Neural progenitor cell (in vitro differentiated cells): ENCODE measurements at regions not wholly inside any gene's neighbourhood (a gene's known extent, or its start where the extent isn't known, plus 50 kb on each side); places are given as distances from the start of the nearest gene placed in this dataset.

Experiments used
- EZH2 ChIP-seq: fragments of 200-600 bp; sonication (generic); IDR thresholded peaks from 2 replicates; pipeline ENCODE4 v1.6.1; 2017; ENCODE audit warnings: antibody characterized with exemption, mild to moderate bottlenecking, moderate library complexity
- EZH2phosphoT487 ChIP-seq: fragments of 200-600 bp; sonication (generic); IDR thresholded peaks from 2 replicates; pipeline ENCODE4 v1.6.1; 2017; ENCODE audit warnings: antibody characterized with exemption
- TF ChIP-seq, protein P1 (sequence below): fragments of 200-600 bp; sonication (generic); IDR thresholded peaks from 2 replicates; pipeline ENCODE4 v1.5.1; 2017; ENCODE audit warnings: antibody characterized with exemption, mild to moderate bottlenecking

DNA sequence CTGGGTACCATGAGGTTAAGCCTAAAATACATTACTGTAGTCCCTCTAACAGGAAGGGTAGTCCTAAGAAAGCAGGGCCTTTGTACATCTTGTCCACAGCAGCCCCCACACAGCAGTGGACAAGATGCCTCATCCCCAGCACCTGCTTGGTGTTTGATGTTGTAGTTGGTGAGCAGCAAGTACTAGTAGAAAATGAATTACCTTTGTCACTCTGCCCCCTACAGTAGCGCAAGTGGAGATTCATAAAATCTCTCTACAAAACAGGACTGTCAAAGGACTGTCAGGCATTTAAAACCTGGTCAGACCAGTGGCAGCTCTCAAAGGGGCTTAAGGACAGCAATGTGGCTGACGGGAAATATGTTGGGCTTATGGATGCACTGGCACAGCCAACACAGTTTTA lies 122.5 kb downstream of the TMEM174 start:
- TF ChIP-seq, protein P1, sequence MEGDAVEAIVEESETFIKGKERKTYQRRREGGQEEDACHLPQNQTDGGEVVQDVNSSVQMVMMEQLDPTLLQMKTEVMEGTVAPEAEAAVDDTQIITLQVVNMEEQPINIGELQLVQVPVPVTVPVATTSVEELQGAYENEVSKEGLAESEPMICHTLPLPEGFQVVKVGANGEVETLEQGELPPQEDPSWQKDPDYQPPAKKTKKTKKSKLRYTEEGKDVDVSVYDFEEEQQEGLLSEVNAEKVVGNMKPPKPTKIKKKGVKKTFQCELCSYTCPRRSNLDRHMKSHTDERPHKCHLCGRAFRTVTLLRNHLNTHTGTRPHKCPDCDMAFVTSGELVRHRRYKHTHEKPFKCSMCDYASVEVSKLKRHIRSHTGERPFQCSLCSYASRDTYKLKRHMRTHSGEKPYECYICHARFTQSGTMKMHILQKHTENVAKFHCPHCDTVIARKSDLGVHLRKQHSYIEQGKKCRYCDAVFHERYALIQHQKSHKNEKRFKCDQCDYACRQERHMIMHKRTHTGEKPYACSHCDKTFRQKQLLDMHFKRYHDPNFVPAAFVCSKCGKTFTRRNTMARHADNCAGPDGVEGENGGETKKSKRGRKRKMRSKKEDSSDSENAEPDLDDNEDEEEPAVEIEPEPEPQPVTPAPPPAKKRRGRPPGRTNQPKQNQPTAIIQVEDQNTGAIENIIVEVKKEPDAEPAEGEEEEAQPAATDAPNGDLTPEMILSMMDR = peak; percentile 35
- TF ChIP-seq EZH2phosphoT487 = no peak
- no peak for TF ChIP-seq EZH2
